Thoracic aorta (tissue), 2 donors: ENCODE measurements at regions not wholly inside any gene's neighbourhood (a gene's known extent, or its start where the extent isn't known, plus 50 kb on each side); places are given as distances from the start of the nearest gene placed in this dataset.

ENCODE experiments used
- ATAC-seq: fragments of 150-250 bp; one replicate; pipeline ENCODE4 v1.8.0; 2017; ENCODE audit warnings: low read depth; ENCODE audit not compliant: insufficient number of reproducible peaks, low FRiP score
- DNase-seq: peaks from one replicate; pipeline ENCODE4 v3.0.0-alpha.2; 2020; ENCODE audit warnings: low spot score
- H3K27ac ChIP-seq, 2 donors: fragments of 200-600 bp; sonication (generic); 1 replicate in 1 of 2; 2 replicates in 1 of 2; pipeline ENCODE4 v1.5.1; 2016; ENCODE audit warnings: mild to moderate bottlenecking in 2 of 2, moderate library complexity in 2 of 2
- H3K27me3 ChIP-seq: fragments of 200-600 bp; sonication (generic); replicated peaks from 2 replicates; pipeline ENCODE4 v1.6.0; 2016; ENCODE audit warnings: mild to moderate bottlenecking; ENCODE audit not compliant: insufficient read depth
- H3K36me3 ChIP-seq: fragments of 200-600 bp; sonication (generic); one replicate; pipeline ENCODE4 v1.5.1; 2016
- H3K4me1 ChIP-seq, 2 donors: fragments of 200-600 bp; sonication (generic); 1 replicate in 1 of 2; 2 replicates in 1 of 2; pipeline versions ENCODE4 v1.5.1 to v1.6.0; 2016; ENCODE audit warnings: low read depth in 2 of 2, mild to moderate bottlenecking in 1 of 2; ENCODE audit not compliant: control insufficient read depth in 1 of 2
- H3K4me3 ChIP-seq: fragments of 200-600 bp; sonication (generic); 2 replicates; pipeline ENCODE4 v1.5.1; 2016; ENCODE audit warnings: mild to moderate bottlenecking
- H3K9me3 ChIP-seq: fragments of 200-600 bp; sonication (generic); 2 replicates; pipeline ENCODE4 v1.5.1; 2016
- CTCF ChIP-seq: fragments of 200-600 bp; sonication (generic); IDR thresholded peaks from one replicate; pipeline ENCODE4 v1.5.1; 2019; ENCODE audit warnings: antibody characterized with exemption

GRCh38 chr2:208847651-208848050, 441.1 kb downstream of the PTH2R start:
- Histone ChIP-seq H3K27me3 (no peaks in the 10 kb centered on the region), H3K4me1 (no peaks in the 10 kb centered on the region), H3K27ac (no peak overlapping the region), H3K4me3 (no peak overlapping the region), H3K36me3 (no peaks in the 10 kb centered on the region), H3K9me3 (peaks cover 4% of the 10 kb centered on the region)
- TF ChIP-seq CTCF: no peak
- ATAC-seq: no peak
- DNase-seq: no peak

- H3K36me3 ChIP-seq: no peaks in the 10 kb centered on the region
- no peak overlapping the region for H3K4me3 ChIP-seq
- ATAC-seq: no peak
- DNase-seq: no peak
- H3K9me3 ChIP-seq: no peaks in the 10 kb centered on the region
- no peak for TF ChIP-seq CTCF
- no peak overlapping the region for H3K27ac ChIP-seq
- H3K4me1 ChIP-seq: no peaks in the 10 kb centered on the region
- no peaks in the 10 kb centered on the region for H3K27me3 ChIP-seq
These were observed 448.1 kb downstream of the PTH2R start for GRCh38 chr2:208854717-208855116.

- Histone ChIP-seq H3K27ac (no peak overlapping the region), H3K9me3 (no peaks in the 10 kb centered on the region), H3K36me3 (no peaks in the 10 kb centered on the region), H3K4me1 (no peaks in the 10 kb centered on the region), H3K27me3 (no peaks in the 10 kb centered on the region), H3K4me3 (no peak overlapping the region)
- DNase-seq: no peak
- ATAC-seq: no peak
- TF ChIP-seq CTCF: no peak
These were observed 460.8 kb downstream of the PTH2R start for GRCh38 chr2:208867374-208867773.

- Histone ChIP-seq H3K27ac (no peak overlapping the region), H3K4me3 (no peak overlapping the region), H3K27me3 (no peaks in the 10 kb centered on the region), H3K9me3 (no peaks in the 10 kb centered on the region), H3K4me1 (no peaks in the 10 kb centered on the region), H3K36me3 (no peaks in the 10 kb centered on the region)
- TF ChIP-seq CTCF: no peak
- ATAC-seq (no peak), DNase-seq (no peak)
These were observed 466.0 kb downstream of the PTH2R start for GRCh38 chr2:208872591-208872990.

- DNase-seq (no peak), ATAC-seq (no peak)
- no peak for TF ChIP-seq CTCF
- Histone ChIP-seq H3K27me3 (no peaks in the 10 kb centered on the region), H3K9me3 (no peaks in the 10 kb centered on the region), H3K36me3 (no peaks in the 10 kb centered on the region), H3K4me3 (no peak overlapping the region), H3K27ac (no peak overlapping the region), H3K4me1 (no peaks in the 10 kb centered on the region)
These were observed 473.1 kb downstream of the PTH2R start for GRCh38 chr2:208879666-208880065.
